ENCODE measurements at regions not wholly inside any gene's neighbourhood (a gene's known extent, or its start where the extent isn't known, plus 50 kb on each side); places are given as distances from the start of the nearest gene placed in this dataset.

DNA sequence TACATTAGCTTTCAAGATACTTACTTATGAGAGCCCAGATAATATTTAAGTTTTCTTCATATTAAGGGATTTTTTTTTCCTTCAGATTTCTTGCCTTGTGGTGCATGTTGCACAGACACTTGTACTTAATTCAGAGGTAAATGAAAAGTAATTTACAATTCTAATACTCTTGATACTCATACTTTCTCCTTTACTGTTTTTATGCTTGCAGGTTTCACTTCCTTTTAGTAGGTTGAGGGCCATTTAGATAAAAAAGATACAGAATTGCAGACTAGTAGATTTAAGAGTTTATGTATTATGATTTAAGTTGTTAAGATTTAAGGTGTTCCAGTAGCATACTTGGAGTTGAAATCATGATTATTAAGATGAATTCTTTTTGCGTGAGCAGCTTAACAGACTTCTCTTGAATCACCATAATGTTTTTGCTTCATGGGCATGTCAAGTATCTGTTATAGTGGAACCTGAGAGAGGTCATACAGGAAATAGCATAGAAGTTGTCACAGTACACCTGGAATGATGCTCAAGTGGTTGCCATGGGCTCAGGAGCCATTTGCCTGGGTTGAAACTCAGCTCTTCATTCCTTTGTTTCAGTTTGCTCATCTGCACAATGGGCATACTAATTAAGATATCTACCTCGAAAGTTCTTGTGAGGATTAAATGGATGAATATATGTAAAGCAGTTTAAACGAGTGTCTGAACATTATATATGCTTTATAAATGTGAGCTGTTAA is 174.8 kb upstream of the PRPS1L1 start:
- DNase-seq, result no peak

DNA sequence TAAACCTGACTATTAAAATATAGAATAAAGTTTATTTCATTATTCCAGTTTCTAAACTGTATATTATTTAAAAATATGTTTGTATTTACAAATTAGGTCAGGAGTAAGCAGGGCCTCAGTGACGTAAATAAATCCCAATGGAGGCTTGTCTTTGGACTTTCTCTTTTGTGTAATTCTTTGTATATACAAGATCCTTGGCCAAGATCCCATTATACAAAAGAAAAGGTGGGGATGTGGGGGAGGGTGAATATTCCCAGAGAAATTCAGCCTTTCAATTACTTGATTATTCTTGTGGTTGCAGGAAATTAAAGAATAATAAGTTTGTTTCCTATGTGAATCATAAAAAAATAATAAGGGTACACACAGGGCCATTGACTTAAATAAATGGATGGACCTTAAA is 178.7 kb upstream of the PRPS1L1 start:
- no peak for DNase-seq

DNA sequence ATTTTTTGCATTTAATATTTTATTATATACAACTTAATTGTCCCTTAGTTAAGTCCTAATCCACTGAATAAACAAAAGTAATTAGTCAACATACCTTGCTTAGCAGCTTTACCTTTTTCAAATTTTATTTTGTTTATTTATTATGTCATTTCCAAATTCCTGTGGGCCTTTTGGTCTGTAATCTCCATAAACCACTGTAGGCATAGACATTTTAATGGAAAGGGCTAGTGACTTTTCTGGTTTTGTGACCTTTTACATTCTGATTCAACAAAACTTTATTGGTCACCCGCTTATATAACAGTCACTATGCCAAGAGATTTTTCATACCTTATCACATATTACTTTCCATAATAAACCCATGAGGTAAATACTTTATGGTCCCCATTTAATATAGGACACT is 181.3 kb upstream of the PRPS1L1 start:
- DNase-seq, result no peak

DNA sequence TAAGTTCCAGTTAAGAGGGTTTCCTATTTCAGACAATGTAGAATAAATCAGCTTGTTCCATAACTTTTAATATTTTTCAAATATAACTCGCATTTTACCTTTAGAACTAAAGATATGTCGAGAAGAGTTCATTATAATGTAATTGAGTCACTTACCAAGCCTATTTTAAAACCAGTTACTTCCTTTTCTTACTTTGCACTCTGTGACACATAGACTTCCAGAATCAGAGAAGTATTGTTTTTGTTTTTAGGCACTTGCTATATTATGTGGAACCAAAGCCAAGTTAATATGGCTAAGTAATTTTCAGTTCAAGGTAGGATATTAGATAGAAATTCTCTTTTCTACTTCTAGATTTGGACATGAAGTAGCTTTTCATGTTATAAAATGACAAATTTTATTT is 182.7 kb upstream of the PRPS1L1 start:
- peak; percentile 58 for DNase-seq

DNA sequence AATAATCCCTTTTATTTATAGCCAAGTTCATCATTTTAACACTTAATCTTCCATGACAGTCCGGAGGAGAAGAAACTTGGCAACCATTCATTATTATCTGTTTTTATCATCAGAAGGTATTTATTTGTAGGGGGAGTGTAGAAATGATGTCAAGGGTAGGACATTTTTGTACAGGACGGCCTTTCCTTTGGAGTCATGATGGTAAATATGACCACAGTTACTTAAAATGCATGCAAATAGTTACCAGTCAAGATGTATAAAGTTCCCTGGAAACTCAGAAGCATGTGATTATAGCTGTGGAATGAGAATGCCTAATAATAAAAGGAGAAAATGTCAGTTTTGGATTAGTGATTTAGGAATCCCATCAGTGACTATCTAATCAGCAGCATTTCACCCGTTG is 183.1 kb upstream of the PRPS1L1 start:
- DNase-seq, result no peak

DNA sequence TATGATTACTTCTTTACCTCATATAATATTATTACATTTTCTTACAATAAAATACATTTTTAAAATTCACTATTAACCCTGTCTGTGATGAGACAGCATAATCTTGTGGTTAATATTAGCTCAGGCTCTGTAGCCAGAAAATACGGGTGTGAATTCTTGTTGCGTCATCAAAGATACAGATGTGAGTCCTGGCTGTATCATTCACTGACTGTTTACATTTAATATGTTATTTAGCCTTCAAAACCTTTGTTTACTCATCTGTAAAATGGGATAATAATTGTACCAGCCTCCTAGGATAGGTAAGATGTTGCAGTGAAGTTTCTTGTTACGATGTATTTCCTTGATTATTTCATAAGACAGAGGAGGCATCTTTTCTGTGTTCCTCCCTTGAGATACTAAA is 184.7 kb upstream of the PRPS1L1 start:
- DNase-seq, result no peak

DNA sequence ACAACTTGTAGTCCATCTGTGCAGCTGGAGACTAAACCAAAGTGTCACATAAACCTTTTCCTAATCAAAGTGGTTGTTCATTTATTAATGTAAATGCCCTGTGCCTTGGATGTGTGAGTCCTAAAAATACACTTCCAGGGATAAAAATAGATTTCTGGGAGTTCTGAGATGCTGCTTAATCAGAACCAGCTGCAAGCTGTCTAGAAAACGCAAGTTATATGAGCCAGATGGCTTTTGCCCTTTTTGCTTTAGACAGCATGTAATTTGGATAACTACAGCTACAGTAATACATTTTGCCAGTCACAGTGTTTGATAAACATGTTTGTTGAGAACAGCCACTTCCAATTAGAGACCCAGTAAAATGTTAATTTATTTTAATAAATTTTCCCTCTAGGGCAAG is 185.1 kb upstream of the PRPS1L1 start:
- no peak for DNase-seq

DNA sequence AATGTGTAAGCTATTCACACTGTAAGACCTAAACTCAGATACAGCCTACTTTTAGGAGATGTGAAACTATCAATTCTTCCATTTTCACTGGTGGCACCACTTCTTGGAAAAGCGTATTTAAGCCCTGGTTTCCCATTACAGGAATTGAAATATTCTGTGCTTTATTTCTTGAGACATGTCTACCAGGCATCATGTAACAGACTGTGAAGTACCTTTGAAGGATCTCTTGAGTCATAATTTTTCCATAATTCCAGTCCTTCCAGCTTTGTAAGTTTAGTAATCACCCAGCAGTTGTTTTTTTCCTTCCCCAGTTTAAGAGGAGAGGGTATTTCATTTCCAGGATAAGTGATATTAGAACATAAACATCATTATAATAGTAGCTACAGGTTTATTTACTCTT is 186.0 kb upstream of the PRPS1L1 start:
- DNase-seq, result no peak

DNA sequence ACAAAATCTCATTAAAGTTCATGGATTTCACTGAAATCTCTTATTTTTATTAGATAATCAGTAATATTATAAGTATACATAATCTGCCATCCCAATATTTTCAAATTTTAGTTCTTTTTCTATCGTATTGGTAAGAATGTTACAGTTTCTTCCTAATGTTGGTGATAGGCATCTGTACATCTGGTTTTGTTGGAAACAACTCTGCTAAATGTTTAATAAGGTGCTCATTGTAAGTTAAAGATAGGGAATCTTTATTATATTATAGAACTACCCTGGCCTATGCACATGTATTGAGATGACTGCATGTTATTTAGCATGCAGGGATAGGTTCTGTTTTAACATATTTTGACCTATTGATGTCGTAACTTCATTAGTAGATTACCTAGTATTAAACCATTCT is 188.6 kb upstream of the PRPS1L1 start:
- no peak for DNase-seq

DNA sequence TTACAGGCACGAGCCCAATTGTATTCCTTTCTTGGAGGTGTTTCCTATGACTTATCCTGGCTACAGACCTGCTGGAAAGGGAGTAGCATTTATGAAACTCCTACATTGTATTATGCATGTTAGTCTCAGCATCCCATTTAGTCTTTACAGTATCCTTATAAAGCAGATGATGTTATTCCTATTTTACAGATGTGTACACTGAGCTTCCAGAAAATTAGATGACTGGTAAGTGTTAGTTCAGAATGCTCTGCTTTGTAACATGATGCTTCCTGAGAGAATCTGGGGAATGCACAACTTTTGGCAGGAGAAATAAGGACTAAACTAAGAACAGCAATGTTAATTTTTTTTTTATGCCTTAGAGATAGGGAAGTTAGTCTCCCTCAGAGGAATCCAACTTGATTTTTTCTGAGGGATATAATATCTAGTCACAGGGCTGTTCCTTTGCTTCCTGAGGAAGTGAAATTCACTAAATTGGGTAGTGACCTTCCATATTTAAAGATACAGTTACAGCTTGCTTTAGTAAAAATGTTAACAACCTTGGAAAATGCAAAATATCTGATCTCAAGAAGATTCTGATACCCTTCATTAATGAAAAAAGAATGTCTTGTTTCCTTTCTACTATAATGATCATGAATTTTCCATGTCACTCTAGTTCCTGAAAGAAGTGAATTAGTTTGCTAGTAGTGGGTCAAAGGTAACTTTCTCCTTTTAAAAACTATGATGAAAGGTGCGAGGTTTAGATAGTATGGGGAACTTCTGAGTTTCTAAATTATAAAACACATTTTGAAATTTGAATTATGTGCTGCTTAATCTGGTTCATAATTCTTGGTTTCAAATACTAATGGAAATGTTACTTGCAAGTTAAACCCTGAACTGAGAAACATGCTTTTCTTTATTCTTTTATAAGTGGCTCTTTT is 194.0 kb upstream of the PRPS1L1 start:
- peak; percentile 77 for DNase-seq

DNA sequence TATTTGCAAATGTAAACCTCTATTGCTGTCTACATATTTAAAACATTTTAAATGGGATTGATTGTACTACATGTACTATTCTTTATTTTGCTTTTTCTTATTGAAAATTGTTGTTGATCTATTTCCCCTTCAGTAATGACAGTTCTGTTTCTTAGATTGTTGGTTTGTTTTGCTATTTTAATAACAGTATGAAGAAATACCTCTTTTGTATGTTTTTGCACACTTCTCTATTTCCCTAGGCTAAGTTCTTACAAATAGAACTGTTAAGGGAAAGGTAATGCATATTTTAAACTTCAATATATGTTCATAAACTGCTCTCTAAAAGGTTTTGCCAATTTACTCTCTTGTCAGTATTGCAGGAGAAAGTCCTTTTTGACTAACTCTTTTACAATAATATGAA is 195.0 kb upstream of the PRPS1L1 start:
- DNase-seq, result peak; percentile 20

DNA sequence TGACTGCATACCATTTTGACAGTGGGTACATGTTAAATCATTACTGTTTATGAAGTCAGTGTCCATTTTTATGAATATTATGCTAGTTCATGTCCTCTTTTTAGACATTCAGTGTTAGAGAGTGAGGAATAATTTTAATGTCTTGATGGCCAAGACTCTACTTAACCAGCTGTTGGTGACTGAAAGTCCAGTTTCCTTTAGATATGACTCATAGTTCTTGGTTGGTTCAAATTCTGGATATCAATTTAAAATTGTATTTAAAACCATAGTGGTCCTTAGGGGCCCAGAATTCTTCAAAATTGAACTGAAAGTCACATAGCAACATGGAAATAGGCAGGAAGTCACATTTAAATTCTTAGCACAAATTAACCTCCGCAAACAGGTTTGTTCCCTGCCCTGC is 196.5 kb upstream of the PRPS1L1 start:
- no peak for DNase-seq

DNA sequence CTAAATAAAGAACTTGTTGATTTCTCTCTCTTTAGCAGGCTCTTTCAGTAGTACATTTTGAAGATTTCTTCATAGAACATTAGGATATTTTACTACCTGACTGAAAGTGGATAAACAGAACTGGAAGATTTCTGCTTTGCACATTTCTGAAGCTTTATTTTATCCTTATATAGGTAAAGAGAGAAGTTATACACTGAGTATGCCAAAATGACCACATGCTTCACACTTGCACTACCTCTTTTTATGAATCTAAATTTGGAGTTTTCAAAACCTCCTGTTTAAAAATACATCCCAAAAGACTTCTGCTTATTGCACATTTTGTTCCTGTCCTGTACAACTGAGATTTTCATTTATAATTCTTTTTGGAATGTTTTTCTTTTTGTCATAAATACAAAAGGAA is 197.4 kb upstream of the PRPS1L1 start:
- peak; percentile 35 for DNase-seq

DNA sequence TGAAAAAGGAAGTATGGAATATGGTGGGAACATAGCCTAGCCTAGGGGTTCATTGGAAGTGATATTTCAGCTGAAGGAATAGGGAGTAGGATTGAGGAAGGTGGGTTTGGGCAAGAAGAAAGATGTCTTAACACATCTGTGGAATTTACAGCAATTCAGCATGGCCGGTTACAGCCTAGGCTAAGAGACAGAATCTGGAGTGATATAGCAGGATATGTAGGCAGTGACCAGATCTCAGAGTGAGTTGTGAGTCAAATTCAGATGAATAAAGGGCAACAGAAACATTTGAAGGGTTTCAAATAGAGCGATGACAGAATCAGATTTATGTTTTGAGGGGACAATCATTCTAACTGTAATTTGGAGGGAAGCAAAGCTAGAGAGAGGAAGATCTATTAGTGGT is 199.0 kb upstream of the PRPS1L1 start:
- DNase-seq, result no peak

DNA sequence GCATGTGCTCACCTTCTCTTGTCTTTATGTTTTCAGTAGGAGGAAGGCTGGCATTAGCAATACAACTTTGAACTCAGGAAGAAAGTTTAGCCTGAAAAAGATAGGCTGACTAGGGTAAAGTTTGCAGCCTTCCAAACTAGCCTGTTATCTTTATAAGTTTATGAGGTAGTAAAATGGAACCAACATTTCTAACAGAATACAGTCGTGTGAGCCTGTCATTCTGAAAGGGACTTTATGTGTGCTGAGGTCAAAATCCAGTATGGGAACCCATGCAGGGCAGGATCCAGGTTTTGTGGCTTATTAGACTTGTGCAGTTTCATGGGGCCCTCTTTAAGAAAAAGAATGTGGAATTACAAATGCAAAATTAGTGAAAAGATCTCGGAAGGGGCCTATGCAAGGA is 201.0 kb upstream of the PRPS1L1 start:
- no peak for DNase-seq

DNA sequence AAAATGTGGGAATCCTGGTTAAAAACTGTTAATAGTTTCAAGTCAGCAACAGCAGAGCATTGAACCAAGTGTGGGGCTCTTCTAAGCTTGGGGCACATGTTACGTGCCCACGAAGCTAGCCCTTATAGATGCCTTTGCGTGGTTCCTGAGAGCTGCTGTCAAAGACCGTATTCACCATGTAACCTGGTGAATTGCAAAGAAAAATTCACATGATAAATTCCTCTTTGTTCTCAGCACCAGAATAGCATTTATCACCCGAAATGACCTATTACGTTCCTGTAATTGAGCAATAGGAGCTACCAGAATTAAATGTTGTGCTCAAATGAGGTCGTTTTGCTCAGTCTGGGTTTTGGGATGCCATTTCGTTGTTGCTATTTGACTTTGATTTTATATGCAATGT is 202.6 kb upstream of the PRPS1L1 start:
- no peak for DNase-seq

DNA sequence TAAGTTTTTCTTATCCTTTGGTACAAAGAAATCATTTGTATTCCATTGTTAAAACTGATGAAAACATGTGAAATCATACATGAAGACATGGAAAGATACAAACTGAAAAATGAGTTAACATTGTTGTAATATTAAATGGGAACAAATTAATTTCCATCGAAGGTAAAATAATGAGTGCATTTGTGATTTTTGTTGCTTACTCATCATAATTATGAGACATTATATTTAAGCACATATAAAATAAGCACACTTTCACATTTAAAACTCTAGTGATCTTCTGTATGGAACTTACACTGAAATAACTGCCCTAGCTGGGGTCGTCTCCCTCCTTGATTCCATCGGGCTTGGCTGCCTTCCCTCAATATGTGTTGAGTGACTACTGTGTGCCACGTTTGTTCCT is 204.2 kb upstream of the PRPS1L1 start:
- DNase-seq, result no peak

DNA sequence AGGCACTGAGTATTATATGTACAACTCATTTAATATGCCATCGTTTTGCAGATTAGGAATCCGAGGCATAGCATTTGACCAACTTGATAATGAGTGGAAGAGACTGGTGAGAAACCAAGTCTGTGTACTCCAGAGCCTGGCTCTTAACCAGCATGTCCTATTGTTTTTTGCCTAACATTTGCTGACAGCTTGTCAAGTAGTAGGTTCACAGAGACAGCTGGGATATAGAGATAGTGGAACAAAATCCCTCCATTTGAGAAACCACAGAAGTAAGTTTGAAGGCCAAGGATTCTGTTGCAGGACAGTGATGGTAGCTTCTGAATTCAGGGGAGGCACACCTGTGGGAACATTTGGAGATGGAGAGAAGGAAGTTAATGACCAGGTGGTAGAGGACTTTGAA is 206.9 kb upstream of the PRPS1L1 start:
- no peak for DNase-seq

DNA sequence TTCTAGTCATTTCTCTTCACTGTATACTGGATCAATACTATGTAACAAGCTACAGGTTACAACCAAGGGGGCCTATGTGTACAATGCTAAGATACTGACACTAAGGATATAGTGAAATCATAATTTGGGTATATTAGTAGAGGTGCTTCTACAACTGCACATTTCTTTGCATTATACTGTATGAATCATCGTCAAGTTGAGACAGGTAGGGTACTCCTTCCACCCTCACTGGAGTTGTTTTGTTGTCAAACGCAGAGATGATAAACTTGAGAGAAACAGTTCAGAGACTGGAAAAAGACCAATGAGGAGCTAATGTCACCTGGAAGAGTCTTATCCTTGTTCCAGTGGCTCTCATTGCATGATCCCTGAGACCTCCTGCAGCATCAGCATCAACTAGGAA is 208.2 kb upstream of the PRPS1L1 start:
- no peak for DNase-seq

DNA sequence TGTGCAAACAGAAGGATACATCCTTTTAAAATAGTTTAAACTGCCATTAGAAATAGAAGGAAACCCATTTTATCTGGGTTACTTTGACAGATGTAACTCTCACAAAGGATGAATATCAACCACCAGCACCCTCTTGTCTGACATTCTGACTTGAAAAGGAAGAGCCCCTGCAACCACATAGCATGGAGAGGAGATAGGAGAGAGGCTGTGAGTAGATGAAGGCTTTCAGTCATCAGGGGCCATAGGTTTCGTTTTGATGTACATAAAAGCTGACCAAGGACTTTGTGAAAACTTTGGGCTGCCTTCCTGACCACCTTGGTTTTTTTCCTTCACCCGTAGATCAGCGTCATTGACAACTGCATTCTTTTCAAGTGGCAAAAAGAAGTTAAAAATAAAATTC is 211.6 kb upstream of the PRPS1L1 start:
- DNase-seq, result no peak

DNA sequence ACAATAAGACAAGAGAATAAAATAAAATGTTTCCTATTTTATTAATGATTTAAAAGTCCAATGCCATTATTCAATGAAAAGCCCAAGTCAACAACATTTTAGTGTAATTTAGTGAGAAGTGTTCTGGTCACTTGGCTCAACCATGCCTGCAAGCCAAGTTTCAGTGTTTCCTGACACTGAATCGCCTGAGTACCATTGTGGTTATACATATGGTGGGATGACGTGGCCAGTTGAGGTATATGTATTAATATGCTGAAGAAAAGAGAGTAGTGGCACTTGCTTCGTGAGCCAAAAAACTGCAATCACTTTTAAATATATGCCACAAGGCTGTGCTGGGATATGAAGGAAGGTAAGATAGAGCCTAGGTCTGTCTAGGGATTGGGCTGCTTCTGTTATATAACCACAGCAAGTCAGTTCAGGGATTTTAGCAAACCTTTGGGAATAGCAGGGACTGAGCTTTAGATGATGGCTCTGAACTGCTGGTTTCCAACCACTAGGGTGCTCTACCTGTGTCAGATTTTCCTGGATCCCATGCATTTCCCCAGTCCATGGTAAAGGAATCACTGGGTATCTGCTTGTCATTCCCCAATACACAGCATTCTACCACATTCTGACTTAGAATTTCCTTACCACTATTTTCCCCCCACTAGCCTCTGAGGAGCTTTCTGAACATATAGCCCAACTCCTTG is 214.0 kb upstream of the PRPS1L1 start:
- no peak for DNase-seq

DNA sequence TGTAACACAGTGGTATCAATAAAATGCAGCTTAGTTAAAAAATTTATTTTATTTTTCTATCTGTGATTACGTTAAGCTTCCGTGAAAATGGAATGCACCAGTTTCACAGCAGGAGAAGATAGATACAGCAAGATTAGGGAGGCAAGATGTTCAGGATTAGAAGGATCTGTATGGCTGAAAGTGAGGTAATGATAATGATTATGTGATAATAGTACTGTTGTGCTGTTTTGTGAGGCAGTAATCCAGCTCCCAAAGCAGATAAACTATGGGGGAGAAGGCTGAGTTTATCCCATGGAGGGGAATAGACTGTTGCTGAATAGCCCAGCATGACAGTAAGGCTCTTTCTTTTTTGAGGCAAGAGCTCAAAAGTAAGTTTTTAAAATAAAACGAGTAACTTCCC is 216.1 kb upstream of the PRPS1L1 start:
- no peak for DNase-seq

DNA sequence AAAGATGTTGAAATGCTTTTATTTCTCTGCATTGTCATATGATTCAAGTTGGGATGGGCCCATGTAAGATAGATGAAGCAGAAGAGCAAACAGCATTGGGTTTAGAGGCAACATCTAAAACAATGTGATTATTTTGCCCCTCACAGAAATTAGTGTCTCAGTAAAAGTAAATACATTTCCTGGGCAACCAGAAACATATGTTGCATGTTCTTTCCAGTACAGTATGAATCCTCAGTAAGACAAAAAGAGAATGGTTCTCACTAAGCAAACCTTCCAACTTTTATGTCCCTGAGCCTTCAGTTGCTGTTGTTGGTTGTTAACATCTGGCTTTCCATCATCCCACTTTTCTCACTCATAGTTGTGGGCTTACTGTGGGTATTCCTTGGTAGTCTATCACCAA is 222.5 kb upstream of the PRPS1L1 start:
- no peak for DNase-seq

DNA sequence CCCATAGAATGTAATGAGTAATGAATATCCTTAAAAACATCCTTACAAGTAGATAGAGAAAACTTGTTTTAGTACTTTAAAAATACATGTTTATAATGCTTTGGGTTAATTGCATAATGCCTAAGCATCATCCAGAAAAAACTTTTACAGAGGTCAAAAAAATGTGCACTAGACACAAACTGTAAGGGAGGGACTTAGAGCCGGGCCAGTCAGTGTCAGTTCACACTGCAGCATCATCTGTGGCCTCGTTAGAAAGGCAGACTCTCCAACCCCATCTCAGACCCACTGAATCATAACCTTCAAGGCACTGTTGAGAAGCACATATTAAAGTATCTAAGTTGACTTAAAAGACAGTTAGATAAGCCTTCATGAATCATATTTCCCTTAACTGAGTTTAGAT is 230.1 kb upstream of the PRPS1L1 start:
- no peak for DNase-seq
